ENCODE measurements at regions not wholly inside any gene's neighbourhood (a gene's known extent, or its start where the extent isn't known, plus 50 kb on each side); places are given as distances from the start of the nearest gene placed in this dataset.

DNA sequence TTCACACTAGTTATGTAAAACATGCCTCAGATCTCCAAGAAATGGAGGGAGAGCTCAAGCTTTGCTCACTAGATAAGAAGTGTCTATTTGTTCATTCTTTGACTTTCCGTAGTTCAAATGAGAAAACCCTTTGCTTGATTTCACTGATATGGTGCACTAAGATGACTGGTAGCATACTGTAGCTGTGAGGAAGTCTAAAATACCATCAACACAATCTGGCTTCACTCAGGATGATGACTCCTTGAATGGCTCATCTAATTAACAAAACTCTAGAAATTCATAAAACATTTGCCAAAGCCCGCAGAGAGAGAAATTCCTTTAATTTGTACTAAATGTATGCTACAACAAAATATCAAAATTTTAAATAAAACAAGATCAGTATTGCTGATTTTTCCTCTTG lies 152.8 kb upstream of the STK17B start:
- TF ChIP-seq CTCF (conservative IDR thresholded peaks at IDR 0.05; ENCODE audit: low read depth in 2 of 2) (no peak), EZH2 (IDR thresholded peaks at IDR 0.05; ENCODE audit: low read depth, unreplicated experiment) (no peak), REST (IDR thresholded peaks at IDR 0.05; ENCODE audit: unreplicated experiment) (no peak), STAT1 (IDR thresholded peaks at IDR 0.05; ENCODE audit: unreplicated experiment) (no peak), POLR2AphosphoS5 (IDR thresholded peaks at IDR 0.05; ENCODE audit: low read depth) (no peak), CREB1 (CRISPR knock-in tag; IDR thresholded peaks at IDR 0.05; ENCODE audit: low read depth) (no peak), ZNF462 (CRISPR knock-in tag; IDR thresholded peaks at IDR 0.05) (no peak), JUNB (IDR thresholded peaks at IDR 0.05; ENCODE audit: unreplicated experiment) (no peak), ZNF331 (CRISPR knock-in tag; IDR thresholded peaks at IDR 0.05; ENCODE audit: low read depth) (no peak), EZH2phosphoT487 (IDR thresholded peaks at IDR 0.05; ENCODE audit: unreplicated experiment) (no peak), NANOG (IDR thresholded peaks at IDR 0.05; ENCODE audit: borderline replicate concordance) (no peak), ZNF114 (CRISPR knock-in tag; IDR thresholded peaks at IDR 0.05) (no peak), ETS1 (IDR thresholded peaks at IDR 0.05) (no peak)

Measured in GM23338 (cell line).